WTC11 (cell line): ENCODE measurements at regions not wholly inside any gene's neighbourhood (a gene's known extent, or its start where the extent isn't known, plus 50 kb on each side); places are given as distances from the start of the nearest gene placed in this dataset.

ENCODE experiments used
- ATAC-seq: fragments of 200-7000 bp; cut with Tn5 transposase; 2 replicates; pipeline ENCODE4 v1.10.0; 2021; ENCODE audit warnings: mild to moderate bottlenecking, moderate library complexity
- CTCF ChIA-PET: fragments of 300-600 bp; sonication (Branson Sonifier 250); formaldehyde crosslinking; loops from one replicate; lab custom pipeline; 2021; ENCODE audit warnings: antibody characterized with exemption; lab: Charles Lee
- POLR2A ChIA-PET: fragments of 350-600 bp; sonication (Branson Sonifier 250); formaldehyde crosslinking; loops from one replicate; lab custom pipeline; 2021; ENCODE audit warnings: antibody characterized with exemption; lab: Charles Lee
- DNase-seq: peaks from one replicate; pipeline ENCODE4 v3.0.0; 2021; ENCODE audit warnings: low spot score
- H3K27ac Mint-ChIP-seq: 2 replicates; pipeline ENCODE4 v1.8.0; 2021; ENCODE audit warnings: mixed read lengths
- H3K27me3 Mint-ChIP-seq: 2 replicates; pipeline ENCODE4 v1.8.0; 2021; ENCODE audit warnings: low read depth, mild to moderate bottlenecking, moderate library complexity, mixed read lengths
- H3K36me3 Mint-ChIP-seq: 2 replicates; pipeline ENCODE4 v1.8.0; 2021; ENCODE audit warnings: mixed read lengths
- H3K4me1 Mint-ChIP-seq: 2 replicates; pipeline ENCODE4 v1.8.0; 2022; ENCODE audit warnings: mixed read lengths
- H3K4me3 Mint-ChIP-seq: 2 replicates; pipeline ENCODE4 v1.8.0; 2021; ENCODE audit warnings: mild to moderate bottlenecking, moderate library complexity, mixed read lengths
- H3K9me3 Mint-ChIP-seq: 2 replicates; pipeline ENCODE4 v1.8.0; 2021; ENCODE audit warnings: mixed read lengths
- ATF3 ChIP-seq: sonication (generic); formaldehyde crosslinking; conservative IDR thresholded peaks from 2 replicates; pipeline ENCODE4 v1.8.1; 2022; ENCODE audit warnings: mild to moderate bottlenecking, missing genetic modification reagents
- CREB1 ChIP-seq: sonication (generic); formaldehyde crosslinking; IDR thresholded peaks from 2 replicates; pipeline ENCODE4 v1.8.0; 2023; ENCODE audit warnings: mild to moderate bottlenecking, missing genetic modification reagents
- JUN ChIP-seq: sonication (generic); formaldehyde crosslinking; IDR thresholded peaks from 2 replicates; pipeline ENCODE4 v1.8.0; 2023; ENCODE audit warnings: mild to moderate bottlenecking, missing genetic modification reagents
- MYBL2 ChIP-seq: sonication (generic); formaldehyde crosslinking; IDR thresholded peaks from 2 replicates; pipeline ENCODE4 v1.8.1; 2023; ENCODE audit warnings: mild to moderate bottlenecking, moderate library complexity, missing genetic modification reagents
- NFATC4 ChIP-seq: fragments of 250-450 bp; sonication (Bioruptor Pico); IDR thresholded peaks from 2 replicates; pipeline ENCODE4 v1.9.0; 2021; ENCODE audit warnings: mild to moderate bottlenecking
- NFE2L1 ChIP-seq: sonication (generic); formaldehyde crosslinking; IDR thresholded peaks from 2 replicates; pipeline ENCODE4 v1.8.1; 2023; ENCODE audit warnings: missing genetic modification reagents
- NFYB ChIP-seq: sonication (generic); formaldehyde crosslinking; conservative IDR thresholded peaks from 2 replicates; pipeline ENCODE4 v1.8.0; 2022; ENCODE audit warnings: low read depth, missing genetic modification reagents
- SMAD4 ChIP-seq: sonication (generic); formaldehyde crosslinking; IDR thresholded peaks from 2 replicates; pipeline ENCODE4 v1.8.0; 2022; ENCODE audit warnings: mild to moderate bottlenecking, missing genetic modification reagents
- TP53 ChIP-seq: sonication (generic); formaldehyde crosslinking; IDR thresholded peaks from 2 replicates; pipeline ENCODE4 v1.8.1; 2023; ENCODE audit warnings: mild to moderate bottlenecking, missing genetic modification reagents
- ZBTB21 ChIP-seq: sonication (generic); formaldehyde crosslinking; IDR thresholded peaks from 2 replicates; pipeline ENCODE4 v1.8.1; 2023; ENCODE audit warnings: mild to moderate bottlenecking, missing genetic modification reagents, borderline replicate concordance
- ZBTB43 ChIP-seq: sonication (generic); formaldehyde crosslinking; IDR thresholded peaks from 2 replicates; pipeline ENCODE4 v1.8.1; 2023; ENCODE audit warnings: mild to moderate bottlenecking, missing genetic modification reagents
- ZNF219 ChIP-seq: sonication (generic); formaldehyde crosslinking; IDR thresholded peaks from 2 replicates; pipeline ENCODE4 v1.8.0; 2023; ENCODE audit warnings: missing genetic modification reagents, mild to moderate bottlenecking, borderline replicate concordance
- ZNF263 ChIP-seq: sonication (generic); formaldehyde crosslinking; IDR thresholded peaks from 2 replicates; pipeline ENCODE4 v1.8.1; 2022; ENCODE audit warnings: low read depth, mild to moderate bottlenecking, moderate library complexity, missing genetic modification reagents
- ZNF425 ChIP-seq: fragments of 250-450 bp; sonication (Bioruptor Pico); conservative IDR thresholded peaks from 2 replicates; pipeline ENCODE4 v1.9.0; 2021; ENCODE audit warnings: mild to moderate bottlenecking
- ZNF532 ChIP-seq: fragments of 250-450 bp; sonication (Bioruptor Pico); IDR thresholded peaks from 2 replicates; pipeline ENCODE4 v1.9.0; 2021; ENCODE audit warnings: mild to moderate bottlenecking, borderline replicate concordance
- TF ChIP-seq, protein P1 (sequence below): fragments of 250-450 bp; sonication (Bioruptor Pico); IDR thresholded peaks from 2 replicates; pipeline ENCODE4 v2.1.2; 2022; ENCODE audit warnings: mild to moderate bottlenecking, moderate library complexity
- TF ChIP-seq, protein P2 (sequence below): fragments of 200-600 bp; IDR thresholded peaks from 2 replicates; pipeline ENCODE4 v1.8.0; 2022; ENCODE audit warnings: antibody characterized with exemption
- TF ChIP-seq, protein P3 (sequence below): sonication (generic); formaldehyde crosslinking; IDR thresholded peaks from 2 replicates; pipeline ENCODE4 v1.8.0; 2023; ENCODE audit warnings: missing genetic modification reagents, mild to moderate bottlenecking, borderline replicate concordance

DNA sequence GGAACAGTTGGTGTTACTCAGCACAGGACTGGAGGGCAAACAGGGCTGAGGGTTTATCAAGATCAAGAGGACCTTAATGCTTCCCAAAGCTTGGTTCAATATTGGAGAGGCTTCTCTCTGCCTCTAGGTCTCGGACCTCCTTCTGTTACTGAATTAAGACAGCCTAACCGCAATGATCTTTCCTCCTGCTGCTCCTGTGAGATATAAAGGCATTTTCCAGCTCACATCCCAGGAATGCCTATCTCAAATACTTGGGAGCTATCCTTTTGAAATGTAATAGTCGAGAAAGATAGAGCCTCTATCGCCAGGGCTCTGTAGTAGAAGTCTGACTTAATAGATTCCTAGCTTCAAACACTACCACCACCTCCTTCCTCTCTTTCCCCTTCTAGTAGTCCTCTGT is 1475.0 kb downstream of the SLITRK1 start:
- TF ChIP-seq ATF3 (CRISPR knock-in tag), result no peak
- TF ChIP-seq, protein P1, sequence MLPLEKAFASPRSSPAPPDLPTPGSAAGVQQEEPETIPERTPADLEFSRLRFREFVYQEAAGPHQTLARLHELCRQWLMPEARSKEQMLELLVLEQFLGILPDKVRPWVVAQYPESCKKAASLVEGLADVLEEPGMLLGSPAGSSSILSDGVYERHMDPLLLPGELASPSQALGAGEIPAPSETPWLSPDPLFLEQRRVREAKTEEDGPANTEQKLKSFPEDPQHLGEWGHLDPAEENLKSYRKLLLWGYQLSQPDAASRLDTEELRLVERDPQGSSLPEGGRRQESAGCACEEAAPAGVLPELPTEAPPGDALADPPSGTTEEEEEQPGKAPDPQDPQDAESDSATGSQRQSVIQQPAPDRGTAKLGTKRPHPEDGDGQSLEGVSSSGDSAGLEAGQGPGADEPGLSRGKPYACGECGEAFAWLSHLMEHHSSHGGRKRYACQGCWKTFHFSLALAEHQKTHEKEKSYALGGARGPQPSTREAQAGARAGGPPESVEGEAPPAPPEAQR (CRISPR knock-in tag), result no peak
- TF ChIP-seq NFATC4 (CRISPR knock-in tag), result no peak
- no peak for TF ChIP-seq ZNF263
- no peak for TF ChIP-seq ZBTB43 (CRISPR knock-in tag)
- TF ChIP-seq ZNF425 (CRISPR knock-in tag), result no peak
- no peak for TF ChIP-seq NFE2L1 (CRISPR knock-in tag)
- TF ChIP-seq ZNF219, result no peak
- TF ChIP-seq, protein P2, sequence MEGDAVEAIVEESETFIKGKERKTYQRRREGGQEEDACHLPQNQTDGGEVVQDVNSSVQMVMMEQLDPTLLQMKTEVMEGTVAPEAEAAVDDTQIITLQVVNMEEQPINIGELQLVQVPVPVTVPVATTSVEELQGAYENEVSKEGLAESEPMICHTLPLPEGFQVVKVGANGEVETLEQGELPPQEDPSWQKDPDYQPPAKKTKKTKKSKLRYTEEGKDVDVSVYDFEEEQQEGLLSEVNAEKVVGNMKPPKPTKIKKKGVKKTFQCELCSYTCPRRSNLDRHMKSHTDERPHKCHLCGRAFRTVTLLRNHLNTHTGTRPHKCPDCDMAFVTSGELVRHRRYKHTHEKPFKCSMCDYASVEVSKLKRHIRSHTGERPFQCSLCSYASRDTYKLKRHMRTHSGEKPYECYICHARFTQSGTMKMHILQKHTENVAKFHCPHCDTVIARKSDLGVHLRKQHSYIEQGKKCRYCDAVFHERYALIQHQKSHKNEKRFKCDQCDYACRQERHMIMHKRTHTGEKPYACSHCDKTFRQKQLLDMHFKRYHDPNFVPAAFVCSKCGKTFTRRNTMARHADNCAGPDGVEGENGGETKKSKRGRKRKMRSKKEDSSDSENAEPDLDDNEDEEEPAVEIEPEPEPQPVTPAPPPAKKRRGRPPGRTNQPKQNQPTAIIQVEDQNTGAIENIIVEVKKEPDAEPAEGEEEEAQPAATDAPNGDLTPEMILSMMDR, result no peak
- Mint-ChIP-seq H3K27me3 (no peaks in the 10 kb centered on the region), H3K4me3 (no peak overlapping the region), H3K9me3 (0 out of 2 replicates have a peak, but pooled peaks cover 6% of the 10 kb centered on the region), H3K27ac (no peak overlapping the region), H3K4me1 (no peaks in the 10 kb centered on the region), H3K36me3 (no peaks in the 10 kb centered on the region)
- ChIA-PET CTCF (no interaction called here), POLR2A (no interaction called here)
- no peak for DNase-seq
- ATAC-seq, result peak; percentile 20; the same call in 1 of the 2 replicates

- Mint-ChIP-seq H3K27me3 (no peaks in the 10 kb centered on the region), H3K27ac (no peak overlapping the region), H3K36me3 (0 out of 2 replicates have a peak, but pooled peaks cover 4% of the 10 kb centered on the region), H3K9me3 (peaks cover 15% of the 10 kb centered on the region), H3K4me3 (no peak overlapping the region), H3K4me1 (no peaks in the 10 kb centered on the region)
- no peak for ATAC-seq
- POLR2A ChIA-PET, result no interaction called here
- DNase-seq, result no peak
- CTCF ChIA-PET, result no interaction called here
- no peak for TF ChIP-seq NFYB (CRISPR knock-in tag)
- no peak for TF ChIP-seq JUN (CRISPR knock-in tag)
- TF ChIP-seq ZBTB21 (CRISPR knock-in tag), result no peak
- TF ChIP-seq CREB1, result no peak
- no peak for TF ChIP-seq SMAD4 (CRISPR knock-in tag)
- TF ChIP-seq, protein P3, sequence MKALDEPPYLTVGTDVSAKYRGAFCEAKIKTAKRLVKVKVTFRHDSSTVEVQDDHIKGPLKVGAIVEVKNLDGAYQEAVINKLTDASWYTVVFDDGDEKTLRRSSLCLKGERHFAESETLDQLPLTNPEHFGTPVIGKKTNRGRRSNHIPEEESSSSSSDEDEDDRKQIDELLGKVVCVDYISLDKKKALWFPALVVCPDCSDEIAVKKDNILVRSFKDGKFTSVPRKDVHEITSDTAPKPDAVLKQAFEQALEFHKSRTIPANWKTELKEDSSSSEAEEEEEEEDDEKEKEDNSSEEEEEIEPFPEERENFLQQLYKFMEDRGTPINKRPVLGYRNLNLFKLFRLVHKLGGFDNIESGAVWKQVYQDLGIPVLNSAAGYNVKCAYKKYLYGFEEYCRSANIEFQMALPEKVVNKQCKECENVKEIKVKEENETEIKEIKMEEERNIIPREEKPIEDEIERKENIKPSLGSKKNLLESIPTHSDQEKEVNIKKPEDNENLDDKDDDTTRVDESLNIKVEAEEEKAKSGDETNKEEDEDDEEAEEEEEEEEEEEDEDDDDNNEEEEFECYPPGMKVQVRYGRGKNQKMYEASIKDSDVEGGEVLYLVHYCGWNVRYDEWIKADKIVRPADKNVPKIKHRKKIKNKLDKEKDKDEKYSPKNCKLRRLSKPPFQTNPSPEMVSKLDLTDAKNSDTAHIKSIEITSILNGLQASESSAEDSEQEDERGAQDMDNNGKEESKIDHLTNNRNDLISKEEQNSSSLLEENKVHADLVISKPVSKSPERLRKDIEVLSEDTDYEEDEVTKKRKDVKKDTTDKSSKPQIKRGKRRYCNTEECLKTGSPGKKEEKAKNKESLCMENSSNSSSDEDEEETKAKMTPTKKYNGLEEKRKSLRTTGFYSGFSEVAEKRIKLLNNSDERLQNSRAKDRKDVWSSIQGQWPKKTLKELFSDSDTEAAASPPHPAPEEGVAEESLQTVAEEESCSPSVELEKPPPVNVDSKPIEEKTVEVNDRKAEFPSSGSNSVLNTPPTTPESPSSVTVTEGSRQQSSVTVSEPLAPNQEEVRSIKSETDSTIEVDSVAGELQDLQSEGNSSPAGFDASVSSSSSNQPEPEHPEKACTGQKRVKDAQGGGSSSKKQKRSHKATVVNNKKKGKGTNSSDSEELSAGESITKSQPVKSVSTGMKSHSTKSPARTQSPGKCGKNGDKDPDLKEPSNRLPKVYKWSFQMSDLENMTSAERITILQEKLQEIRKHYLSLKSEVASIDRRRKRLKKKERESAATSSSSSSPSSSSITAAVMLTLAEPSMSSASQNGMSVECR (CRISPR knock-in tag), result no peak
- no peak for TF ChIP-seq ZNF532
- TF ChIP-seq TP53, result no peak
- no peak for TF ChIP-seq MYBL2 (CRISPR knock-in tag)
- TF ChIP-seq ATF3 (CRISPR knock-in tag), result no peak
Measured at GRCh38 chr13:82374719-82375118, 1507.6 kb downstream of the SLITRK1 start.
